CD4-positive, alpha-beta T cell treated with Interferon gamma for 1 hour (primary cell): ENCODE measurements at regions not wholly inside any gene's neighbourhood (a gene's known extent, or its start where the extent isn't known, plus 50 kb on each side); places are given as distances from the start of the nearest gene placed in this dataset.
"Not testable (repeated sequence)": the region's sequence is repeated elsewhere in the genome, so short reads cannot be mapped to it uniquely, and the experiment has no call there.

Experiments
- DNase-seq: peaks from one replicate; pipeline ENCODE4 v3.0.0-alpha.2; 2020

DNA sequence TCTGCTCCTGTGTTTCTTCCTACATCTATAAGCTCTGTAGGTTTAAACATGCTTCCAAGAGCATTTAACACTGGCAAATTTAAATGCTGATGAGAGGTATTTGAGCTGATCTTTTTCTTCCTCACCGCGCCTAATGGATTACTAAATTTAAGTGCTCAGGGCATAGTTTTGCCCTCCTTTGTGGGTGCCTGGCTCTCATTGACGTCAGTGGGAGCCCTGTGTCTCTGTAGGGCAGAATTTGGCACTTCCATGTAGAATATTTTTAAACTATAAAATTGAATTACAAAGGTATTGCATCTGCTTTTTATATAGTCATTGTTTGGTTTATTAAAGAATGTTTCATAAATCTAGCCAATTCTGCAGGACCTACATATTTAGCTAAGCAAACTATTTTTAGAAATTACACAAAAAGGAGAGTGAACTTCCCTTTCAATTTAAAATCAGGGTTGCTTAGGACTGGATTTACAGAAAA, 444.8 kb downstream of the AEBP2 start:
- DNase-seq = no peak

DNA sequence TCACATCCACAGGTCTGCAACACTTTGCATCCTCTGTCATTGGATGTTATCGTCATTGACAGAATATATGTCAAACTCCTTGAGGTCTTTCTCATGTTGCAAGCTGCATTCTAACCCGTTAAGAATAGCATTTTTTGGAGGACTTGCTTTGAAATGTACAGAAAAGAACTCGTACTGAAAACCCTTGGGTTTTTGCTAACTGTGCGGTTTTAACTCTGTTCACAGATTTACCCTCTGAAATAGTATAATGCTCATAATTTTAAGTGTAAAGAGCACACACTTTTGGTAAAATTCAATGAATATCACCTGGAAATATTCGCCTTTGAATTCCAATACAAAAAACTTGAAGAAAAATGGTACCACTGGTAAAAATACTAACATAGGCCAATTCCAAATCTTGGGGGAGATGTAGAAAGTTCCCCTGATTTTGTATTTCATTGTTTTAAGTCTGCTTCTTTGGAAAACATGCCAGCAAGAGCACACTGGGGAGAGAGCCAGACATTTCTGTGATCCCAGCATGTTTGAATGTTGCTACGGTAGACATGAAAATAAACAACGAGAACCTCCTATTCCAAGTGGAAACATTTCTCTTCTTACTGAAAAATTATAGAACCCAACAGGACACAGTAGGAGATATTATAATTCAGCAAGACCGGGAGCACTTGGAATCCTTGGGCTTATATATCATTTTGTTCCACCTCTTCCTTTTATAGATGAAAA, 446.0 kb downstream of the AEBP2 start:
- no peak for DNase-seq

DNA sequence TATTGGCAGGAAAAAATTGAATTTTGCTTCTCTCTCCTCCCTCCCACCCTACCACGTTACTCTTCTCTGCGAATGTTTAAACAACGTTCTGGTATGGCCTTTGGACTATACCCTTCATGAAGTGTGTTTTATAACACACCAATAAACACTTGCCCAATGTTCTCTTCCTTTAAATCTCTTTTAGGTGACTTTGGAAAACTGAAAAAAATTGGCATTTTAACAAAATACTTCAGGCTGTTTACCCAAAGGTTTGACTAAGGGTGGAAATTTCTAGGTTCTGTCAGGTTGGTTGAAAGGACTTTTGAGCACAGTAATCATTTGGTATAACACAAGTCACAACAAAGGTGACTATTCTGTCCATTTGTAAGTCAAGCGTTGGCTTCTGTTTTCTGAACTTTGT, 446.8 kb downstream of the AEBP2 start:
- no peak for DNase-seq

DNA sequence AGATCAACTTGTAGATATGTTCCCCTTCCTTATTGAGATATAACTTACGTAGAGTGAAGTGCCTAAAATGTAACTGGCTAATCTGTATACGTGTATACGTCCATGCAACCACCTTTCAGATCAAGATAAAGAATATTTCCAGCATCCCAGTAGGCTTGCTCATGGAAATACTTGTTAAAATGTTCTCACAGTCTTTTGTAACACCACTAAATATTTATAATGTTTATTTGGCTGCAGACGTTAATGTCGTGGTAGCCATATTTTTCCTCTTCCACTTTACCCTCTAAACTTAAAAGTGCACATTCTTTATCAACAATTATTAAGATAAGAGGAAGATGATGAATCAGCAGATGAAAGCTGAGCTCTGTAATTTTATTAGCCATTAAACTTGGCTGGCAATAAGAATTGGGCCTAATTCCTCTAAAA, 447.4 kb downstream of the AEBP2 start:
- DNase-seq = no peak

DNA sequence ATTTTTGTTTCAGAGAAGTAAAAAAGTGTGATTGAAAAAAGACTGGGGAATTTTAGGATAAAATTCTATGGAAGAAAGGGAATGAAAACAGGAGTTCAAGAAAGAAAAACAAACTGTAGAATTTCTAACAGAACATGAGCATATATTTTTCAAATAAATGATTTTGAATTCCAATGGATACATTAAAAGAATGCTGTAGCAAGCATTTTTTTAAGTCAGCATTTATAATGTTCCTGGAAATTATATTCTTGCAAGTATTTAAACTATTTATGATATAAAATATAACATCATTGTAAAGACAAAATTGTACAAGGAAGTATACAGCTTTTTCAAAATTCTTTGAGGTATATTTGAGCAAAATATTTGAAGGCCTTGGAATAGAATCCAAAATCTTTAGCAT, 450.7 kb downstream of the AEBP2 start:
- no peak for DNase-seq

DNA sequence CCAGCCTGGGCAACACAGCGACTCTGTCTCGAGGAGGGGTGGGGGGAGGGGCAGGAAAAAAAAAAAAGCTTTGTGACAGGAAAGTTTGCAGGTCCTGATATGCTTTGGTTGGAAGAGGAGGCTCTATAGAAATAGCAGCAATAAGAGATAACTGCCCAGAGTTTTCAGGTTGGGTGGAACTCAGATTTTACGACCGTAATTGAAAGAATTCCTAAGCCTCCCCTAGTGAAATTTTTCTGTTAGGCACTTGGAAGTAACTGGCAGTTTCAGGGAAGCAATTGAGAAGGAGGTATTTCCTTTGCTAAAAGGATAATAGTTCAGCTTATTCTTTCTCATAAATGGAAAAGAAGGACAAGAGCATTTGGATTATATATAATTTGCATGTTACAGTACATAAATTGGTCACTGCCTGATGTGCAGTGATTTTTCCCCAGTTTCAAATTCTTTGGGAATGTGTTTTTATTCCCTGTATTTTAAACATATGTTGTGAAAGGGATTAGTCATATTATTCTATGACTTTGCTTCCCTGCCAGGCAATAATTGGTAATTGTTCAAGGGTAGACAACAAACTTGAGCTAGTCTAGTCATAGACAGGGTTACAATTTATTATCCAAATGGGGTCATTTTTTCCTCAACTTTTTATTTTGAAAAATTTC, 452.8 kb downstream of the AEBP2 start:
- DNase-seq = no peak

DNA sequence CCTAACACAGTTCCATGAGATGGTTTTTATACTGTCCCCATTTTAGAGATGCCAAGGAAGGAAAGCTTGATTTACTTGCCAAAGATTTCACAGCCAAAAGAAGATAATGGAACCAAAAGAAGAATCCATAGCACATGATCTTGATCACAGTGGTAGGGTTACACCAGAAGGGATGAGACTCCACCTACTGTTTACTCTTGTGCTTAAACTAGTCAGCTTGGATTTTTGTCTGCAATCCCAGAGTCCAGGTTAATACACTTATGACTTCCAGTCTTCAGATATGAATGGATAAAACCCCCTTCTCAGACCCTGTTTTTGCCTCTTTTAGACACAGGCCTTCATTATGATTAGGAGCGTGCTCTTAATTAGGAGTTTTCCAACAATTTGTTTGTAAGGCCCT, 454.2 kb downstream of the AEBP2 start:
- DNase-seq = no peak

DNA sequence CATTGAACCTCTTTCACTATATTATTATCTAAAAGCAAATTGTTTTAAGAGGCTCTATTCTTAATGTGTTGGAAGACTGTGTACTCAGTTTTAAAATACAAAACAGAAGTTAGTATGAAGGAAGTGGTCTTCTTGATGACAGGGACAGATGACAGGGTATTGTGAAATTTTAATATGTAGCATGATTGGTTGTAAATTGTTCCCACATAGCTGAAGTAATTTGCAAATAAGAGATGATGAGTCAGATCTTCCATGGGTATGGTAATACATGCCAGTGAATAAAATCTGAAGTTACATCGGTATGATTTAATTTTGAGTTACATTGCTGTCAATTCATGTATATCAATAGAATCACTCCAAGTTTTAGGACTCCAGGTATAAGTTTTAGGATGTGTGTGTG, 454.8 kb downstream of the AEBP2 start:
- DNase-seq = no peak

DNA sequence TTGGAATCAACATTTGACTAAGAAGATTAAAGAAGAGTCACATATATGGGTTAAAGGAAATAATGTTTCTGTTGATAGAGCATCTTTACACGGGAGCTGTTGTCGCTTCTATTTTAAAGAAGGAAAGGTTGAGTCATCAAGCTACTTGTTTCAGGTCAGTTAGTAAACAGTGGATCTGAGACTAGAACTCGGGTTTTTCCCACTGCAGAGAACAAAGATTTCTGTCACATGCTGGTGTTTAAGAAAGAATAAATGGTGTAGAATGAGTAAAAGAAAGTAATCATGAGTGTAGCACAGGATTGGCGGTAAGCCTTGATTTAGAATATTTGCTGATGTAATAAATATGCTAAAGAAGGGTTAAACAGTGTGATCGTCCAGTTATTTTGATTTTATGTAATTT, 455.5 kb downstream of the AEBP2 start:
- DNase-seq = no peak

DNA sequence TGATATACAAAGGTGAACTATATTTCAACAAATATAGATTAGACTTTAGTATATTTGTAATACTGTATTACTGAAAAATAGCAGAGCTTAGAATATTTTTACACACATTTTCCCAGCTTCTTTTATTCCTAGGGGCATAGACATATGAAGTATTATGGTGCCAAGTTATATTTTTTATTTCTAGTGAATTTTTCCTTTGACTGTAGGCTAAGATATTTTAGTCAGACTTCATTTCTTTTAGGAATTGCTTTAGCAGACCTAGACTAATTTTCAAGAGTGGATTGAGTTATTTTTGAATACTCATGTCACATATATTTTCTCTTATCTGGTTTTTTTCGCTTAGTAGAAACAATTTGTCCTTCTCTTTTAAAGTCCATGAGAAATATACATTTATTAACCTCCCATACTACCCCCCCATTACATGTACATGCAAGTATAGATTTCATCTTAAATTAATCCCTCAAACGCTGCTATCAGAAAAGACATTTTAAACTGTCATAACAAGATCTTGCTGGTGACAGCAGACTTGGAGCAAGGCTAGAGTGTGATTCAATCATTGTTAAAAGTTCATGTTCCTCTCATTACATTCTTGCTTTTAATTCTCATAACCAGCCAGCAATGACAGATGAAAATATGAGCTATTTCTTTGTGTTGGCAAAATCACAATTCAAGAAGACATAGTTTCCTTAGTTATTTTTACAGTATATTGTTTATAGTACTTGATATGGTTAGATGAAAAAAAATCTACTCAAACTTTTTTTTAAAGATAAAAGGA, 456.1 kb downstream of the AEBP2 start:
- DNase-seq = no peak

DNA sequence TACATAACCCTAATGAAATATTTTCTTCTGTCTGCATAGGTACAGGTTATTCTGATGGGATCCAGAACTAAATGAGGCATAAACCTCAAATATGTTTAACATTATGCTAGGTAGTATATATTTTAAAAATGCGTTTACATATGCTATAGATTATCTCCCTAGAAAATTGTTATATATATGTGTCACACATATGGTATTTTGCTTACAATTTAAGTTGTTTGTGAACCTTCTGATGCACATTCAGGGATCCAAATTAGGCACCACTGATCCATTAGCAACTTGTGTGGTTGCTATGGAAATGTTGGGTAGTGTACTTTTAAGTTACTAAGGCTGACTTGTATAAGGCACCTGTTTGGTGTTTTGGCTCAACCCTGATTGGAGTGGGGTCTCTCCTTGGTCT, 456.7 kb downstream of the AEBP2 start:
- DNase-seq = no peak

DNA sequence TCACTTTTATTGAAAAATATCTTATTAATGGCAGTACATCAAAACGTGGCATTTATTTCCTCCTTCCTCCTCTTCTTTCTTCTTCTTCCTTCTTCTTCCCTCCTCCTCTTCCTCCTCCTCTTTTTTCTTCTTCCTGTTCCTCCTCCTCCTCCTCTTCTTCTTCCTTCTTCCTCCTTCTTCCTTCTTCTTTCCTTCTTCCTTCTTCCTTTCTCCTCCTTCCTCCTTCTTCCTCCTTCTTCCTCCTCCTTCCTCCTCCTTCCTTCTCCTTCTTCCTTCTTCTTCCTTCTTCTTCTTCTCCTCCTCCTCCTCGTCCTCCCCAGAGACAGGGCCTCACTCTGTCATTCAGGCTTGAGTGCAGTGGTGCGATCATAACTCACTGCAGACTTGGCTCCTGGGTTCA, 457.2 kb downstream of the AEBP2 start:
- no peak for DNase-seq

DNA sequence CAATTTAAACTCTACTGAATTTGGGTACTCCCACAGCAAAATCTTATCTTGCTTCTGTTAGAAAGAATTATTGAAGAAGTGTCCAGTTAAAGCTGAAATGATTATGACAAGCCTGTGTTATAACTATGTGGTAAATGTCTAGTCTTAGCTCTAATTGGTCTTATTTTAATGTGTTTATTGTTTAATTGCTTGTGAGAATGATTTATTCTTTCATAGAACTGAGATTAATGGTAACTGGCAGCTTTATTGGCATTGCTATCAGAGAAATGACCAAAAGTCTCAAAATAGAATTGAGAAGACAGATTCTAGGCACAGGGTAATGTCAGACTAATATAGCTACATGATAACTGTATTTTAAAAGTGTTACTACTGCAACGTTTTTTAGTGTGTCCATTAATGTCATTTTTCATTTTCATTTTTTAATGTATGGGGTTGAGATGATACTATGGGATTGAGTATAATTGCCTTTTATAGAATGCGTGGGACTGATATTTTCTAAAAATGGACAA, 458.7 kb downstream of the AEBP2 start:
- no peak for DNase-seq

DNA sequence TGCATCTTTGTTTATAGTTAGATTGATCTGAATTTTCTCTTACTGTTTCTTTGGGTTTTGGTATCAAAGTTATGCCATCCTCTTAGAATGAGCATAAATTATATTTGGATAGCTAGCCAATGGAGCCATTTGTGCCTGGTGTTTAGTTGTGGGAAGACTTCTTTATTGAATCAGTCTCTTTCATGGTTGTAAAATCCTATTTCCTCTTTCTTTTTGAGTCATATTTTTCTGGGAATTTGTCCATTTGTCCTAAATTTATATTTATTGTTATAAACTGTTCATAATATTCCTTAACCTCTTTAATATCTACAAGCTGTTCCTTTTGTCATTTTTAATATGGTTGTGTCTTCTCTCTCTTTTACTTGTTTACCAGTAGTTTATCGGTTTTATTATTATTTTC, 462.5 kb downstream of the AEBP2 start:
- DNase-seq = no peak

DNA sequence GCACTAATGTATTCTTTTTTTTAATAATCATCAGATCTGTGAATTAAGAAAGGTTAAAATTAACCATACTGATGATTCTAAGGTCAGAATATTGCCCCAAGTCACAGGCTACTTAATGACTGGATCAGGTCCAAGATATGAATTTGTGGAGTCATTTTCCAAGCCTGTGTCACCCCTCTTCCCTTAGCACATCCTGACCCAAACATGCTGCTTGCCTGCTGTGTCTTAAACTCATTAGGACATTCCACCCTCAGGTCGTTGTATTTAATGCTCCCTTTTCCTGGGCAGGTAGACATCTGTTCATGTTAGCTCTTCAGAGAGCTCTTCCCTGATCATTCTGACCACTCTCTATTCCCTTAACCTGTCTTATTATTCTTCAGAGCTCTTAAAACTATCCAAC, 463.5 kb upstream of the PDE3A start:
- no peak for DNase-seq

DNA sequence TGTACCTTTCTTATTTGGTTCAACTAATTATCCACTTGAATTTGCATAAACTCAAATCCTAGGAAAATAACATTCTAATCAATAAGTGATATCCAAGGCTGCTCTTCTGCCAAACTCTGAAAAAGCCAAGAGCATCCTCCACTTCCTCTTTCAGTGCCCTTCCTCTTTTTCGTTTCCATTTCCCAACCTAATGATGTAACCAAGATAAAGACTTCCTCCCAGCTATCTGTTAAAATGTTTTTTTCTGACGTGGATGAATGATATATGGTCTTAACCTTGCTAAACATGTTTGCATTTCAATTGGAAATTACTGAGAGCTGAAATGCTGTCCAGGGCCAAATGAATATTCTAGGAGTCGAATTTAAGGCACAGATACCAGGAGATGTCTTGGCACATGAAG, 459.5 kb upstream of the PDE3A start:
- DNase-seq = no peak

DNA sequence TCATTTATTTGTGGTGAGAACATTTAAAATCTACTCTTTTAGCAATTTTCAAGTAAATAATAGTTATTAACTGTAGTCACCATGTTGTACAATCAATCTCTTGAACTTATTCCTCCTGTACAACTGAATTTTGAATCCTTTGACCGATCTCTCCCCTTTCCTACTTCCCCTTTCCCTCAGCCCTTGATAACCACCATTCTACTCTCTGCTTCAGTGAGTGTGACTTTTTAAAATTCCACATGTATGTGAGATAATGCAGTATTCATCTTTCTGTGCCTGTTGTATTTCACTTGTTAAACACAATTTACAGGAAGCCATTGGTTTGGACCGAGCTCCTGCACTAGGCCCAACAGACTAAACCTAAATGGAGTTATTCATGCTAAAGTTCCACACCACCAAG, 458.9 kb upstream of the PDE3A start:
- DNase-seq = no peak

DNA sequence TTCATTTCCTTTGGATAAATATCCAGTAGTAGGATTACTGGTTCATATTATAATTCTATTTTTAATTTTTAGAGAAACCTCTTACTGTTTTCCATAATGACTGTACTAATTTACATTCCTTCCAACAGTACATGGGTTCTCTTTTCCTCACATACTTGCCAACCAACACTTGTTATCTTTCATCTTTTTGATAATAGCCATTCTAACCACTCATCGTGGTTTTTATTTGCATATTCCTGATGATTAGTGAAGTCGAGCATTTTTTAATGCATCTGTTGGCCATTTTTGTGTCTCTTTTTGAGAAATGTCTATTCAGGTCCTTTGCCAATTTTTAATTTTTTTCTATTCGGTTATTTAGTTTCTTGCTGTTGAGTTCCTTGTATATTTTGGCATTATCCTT, 457.7 kb upstream of the PDE3A start:
- DNase-seq = no peak

DNA sequence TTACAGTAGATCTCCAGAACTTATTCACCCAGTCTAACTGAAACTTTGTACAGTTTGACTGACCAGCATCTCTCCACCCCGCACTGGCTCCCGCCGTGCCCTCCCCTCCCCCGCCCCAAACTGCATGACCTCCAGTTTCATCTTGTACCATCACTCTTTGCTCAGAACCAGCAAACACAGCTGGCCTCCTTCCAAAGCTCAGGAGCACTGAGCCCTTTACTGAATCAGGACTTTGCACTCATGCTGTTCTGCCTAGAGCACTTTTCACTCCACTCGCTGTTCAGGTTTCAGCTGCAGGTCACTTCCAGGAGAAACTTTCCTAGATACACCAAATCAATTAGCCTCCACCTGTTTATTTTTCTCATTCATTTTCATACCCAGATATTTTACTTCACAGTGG, 455.3 kb upstream of the PDE3A start:
- no peak for DNase-seq

DNA sequence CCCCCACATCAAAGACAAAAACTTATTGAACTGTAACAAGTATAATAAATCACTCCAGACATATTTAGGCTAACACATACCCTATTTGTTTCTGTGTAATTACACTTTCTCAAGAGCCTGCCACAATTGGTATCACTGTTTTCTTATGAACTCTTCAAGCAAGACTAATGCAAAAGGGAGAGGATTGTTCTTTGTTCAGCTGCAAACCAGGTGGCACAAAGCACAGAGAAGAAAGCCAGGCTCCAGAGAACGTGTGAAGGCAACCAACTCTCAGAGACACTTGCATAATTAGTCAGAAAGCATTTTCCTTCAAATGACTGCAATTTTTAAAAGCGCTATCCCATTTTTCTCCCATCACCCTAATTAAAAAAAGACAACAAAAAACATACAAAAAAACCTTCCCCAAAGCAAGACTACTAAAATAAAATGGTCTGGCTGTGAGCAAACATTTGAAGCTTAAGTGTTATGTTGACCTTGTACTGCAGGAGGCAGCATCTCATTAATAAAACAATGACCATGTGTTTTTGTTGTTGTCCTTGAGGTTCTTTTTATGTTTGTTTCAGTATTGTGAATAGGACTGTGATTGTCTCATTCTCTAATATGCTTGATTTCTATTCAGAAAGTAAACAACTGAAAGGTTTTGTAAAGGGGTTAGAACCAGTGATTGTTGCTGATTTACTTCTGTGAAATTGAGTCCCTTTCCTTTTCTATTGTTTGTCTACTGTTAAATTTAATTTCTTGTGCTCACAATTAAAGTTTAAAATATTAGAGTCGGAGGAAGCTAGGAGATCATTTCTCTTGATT, 452.7 kb upstream of the PDE3A start:
- no peak for DNase-seq

DNA sequence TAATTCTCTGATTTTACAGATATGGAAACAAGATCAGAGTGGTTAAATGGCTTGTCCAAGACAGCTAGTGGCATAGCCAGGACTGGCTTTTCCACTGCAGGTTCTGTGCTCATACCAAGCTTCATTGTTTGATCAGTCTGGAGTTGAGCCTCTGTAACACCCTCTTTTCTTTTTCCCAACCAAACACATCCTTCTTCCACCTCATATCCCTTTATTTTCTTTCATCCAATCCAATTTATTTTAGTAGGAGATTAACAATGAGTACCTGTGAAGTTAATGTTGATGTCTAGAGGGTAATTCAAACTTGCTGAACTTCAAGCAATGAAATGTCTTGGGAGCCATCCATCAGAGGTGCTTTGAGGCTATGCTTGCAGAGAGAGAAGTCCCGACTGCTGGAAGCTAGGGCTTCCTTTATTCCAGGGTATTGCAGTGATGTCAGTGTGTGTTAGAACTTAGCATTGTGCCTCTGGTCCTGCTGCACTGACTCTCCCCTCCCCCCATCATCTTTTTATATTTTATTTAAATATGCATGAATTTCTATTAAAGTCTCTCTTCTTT, 452.1 kb upstream of the PDE3A start:
- no peak for DNase-seq

DNA sequence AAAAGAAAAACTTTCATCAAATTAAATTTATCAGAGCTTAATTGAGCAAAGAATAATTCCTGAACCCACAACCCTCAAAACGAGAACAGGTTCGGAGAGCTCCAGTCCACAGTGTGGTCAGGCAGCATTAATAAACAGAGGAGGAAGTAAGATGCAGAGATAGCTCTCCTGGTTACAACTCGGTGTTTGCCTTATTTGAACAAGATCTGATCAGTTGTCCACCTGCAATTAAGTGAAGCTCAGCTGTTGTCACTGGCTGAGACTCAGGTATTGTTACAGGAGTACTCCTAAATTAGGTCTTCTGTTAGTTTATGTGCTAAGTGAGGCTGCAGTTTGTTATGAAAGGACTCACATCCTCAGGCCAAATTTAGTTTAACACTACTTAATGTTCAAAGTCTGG, 451.4 kb upstream of the PDE3A start:
- DNase-seq = no peak

DNA sequence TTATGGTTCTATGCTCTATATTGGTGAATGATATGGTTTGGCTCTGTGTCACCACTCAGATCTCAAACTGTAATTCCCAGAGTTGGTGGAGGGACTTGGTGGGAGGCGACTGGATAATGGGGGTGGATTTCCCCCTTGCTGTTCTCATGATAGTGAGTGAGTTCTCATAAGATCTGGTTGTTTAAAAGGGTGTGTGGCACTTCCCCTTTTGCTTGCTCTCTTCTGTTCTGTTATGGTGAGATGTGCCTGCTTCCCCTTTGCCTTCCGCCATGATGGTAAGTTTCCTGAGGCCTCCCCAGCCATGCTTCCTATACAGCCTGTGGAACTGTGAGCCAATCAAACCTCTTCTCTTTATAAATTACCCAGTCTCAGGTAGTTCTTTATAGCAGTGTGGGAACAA, 446.6 kb upstream of the PDE3A start:
- DNase-seq = not testable (repeated sequence)
